HG03558 (cell line): ENCODE measurements at regions not wholly inside any gene's neighbourhood (a gene's known extent, or its start where the extent isn't known, plus 50 kb on each side); places are given as distances from the start of the nearest gene placed in this dataset.
"Not testable (repeated sequence)": the region's sequence is repeated elsewhere in the genome, so short reads cannot be mapped to it uniquely, and the experiment has no call there.

Source experiments
- ATAC-seq: cut with Tn5 transposase; IDR thresholded peaks from one replicate; pipeline ENCODE4 v1.9.1; 2021; ENCODE audit warnings: moderate number of reproducible peaks; ENCODE audit not compliant: unreplicated experiment; ENCODE audit errors: extremely low read depth

DNA sequence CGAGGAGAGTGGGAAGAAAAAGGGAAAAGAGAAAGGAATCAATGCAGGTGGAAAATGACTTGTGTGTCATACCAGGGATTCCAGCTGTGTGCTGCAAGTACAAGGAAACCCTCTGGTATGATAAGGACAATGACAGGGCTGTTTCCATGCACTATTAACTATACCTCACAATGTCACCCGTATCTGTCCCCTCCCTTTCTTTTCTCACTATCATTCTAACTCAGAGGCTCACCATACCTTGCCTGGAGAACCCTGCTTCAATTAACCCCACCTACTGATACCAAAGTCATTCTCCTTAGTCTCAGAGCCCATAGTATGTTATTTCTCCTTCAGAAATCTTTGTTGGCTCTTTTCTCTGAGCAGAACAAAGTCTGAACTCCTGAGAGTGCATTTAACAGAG is 236.2 kb upstream of the NREP start:
- ATAC-seq = no peak

DNA sequence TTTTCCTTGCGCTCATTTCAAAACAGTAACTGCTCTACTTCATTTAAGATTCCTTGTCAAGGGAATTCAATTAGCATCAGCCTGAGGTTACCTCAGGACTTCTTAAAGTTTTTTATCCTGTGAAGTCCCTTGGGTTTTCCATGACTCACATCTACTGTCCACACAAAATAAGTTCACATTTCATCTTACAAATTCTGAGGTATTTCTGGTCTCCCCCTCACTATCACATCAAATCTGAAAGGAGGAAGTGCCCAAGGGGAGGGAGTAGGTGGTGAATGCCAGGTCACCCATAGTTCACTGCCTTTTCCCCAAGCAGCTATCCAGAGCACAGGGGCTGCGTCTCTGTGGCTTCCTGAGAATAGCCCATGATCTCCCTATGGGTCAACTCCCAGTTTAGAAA is 227.1 kb upstream of the NREP start:
- peak; percentile 70 for ATAC-seq

DNA sequence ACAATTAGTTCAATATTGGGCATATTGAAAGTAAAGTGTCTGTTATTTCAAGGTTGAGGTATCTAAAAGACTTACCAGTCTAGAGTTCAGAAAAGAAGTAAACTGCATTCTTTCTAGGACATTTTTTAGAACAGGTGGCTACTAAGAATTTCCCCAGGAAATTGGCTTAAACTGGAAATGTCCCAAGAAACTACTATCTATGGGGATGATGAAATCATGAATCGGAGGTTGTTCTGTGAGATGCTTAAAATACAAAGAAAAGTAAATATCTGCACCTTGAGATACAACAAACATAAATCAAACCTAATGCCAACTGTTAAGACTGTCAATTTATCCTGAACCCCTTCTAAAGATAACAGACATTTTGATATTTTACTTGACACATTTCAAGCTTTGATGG is 226.5 kb upstream of the NREP start:
- ATAC-seq = no peak

DNA sequence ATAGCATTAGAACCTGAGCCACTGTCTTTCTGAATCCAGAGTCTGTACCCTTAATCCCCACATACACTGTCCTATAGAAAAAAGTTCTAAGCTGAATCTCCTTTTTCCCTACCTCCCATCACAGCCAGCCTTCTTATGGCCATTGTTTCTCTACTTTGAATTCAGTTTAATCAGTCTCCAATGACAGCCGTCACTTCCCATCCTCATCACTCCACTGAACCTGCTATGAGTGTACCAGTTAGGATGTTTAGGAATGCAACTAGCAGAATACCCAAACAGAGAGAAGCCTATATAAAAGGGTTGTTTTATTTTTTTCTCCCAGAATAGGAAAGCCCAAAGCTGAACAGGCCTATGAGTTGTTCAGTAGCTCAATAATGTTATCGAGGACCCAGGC is 220.4 kb upstream of the NREP start:
- ATAC-seq = no peak

DNA sequence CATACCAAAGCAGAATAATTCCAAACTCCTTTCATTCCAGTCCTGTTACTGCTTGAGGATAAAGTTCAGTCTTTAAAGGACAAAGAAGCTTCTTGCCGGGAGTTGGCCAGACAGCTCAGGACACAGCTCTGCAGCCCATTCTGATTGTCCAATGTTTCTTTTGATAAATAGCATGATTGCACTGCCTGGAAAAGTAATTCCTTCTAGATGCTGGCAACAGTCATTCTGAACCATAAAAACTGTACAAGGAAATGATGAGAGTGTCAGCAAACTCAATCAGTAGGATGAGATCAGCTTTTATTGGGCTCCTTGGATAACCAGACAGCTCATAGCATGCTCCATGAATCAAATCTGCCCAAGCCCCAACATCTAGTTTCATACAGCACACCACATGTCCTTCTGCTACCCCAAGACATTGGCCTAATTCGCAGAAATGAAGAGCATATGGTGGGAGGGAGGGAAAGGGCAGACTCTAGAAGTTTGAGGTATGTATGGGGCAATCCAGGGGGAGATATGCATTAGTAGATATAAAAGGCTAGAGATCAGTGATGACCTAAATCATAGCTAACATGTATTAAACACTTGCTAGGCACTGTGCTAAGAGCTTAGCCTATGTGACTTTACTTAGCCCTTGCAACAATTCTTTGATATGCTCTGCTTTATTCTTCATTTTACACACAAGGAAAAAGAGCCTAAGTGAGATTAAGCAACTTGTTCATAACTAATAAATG is 219.9 kb upstream of the NREP start:
- no peak for ATAC-seq

DNA sequence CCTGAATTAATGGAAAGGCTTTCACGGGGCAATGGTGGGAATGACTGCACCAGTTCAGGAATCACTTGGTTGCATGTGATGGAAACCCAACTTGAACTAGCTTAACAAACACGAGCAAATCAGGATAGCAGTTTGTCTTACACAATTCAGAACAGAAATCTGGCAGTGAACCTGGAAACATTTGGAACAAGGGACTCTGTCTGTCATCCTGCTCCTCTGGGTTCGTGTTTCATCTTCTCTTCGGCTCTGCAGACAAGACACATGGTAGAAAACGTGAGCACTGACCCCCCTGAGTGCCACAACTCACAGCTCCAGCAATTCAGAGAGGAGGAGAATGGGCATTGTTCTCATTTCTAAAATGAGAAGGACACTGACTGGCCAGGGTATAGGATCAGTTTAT is 218.1 kb upstream of the NREP start:
- no peak for ATAC-seq

DNA sequence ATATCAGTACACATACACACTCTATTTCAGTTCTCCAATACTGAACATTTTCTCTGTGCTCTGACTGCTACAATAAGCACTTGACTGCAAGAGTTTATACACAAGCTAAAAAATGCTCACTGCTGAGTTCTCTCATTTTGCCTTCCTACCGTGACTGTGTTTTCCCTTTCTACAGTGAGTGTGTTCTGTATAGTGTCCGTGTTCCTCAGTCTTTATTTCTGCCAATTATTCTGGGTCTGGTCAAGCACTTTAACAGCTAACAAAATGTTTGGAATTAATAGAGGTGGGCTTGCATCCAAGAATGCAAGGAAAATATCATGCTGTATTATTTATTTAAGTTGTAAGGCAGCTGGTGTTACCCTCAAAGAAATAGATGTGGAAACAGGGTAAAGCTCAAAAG is 217.0 kb upstream of the NREP start:
- no peak for ATAC-seq

DNA sequence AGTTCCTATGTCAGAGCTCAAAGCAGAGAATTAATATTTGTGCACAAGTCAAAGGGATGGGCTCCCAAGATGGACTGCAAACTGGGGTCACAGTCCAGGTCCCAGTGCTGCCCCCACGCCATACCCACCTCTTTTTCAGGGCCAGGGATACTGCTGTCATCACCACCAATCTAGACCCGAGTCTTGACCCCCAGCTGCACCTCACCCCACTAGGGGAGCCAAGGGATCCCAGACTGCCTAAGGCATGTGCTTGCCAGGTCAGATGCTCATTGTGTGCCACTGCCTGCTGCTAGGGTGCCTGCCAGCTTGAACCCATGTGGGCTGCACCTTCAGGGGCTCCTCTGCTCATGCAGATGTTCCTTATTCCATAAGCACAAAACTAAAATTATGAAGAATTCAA is 215.6 kb upstream of the NREP start:
- no peak for ATAC-seq

DNA sequence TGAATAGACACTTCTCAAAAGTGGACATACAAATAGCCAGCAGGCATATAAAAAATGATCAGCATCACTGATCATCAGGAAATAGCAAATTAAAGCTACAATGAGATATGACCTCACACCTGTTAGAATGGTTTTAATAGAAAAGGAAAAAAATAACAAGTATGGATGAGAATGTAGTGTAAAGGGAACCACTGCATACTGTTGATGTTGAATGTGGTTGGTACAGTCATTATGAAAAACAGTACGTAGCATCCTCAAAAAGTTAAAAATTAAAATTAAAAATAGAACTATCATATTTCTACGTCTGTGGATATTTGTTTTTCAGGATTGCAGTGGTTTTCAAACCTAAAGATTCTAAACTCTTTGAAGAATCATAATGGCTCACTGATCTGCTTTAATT is 215.1 kb upstream of the NREP start:
- no peak for ATAC-seq

DNA sequence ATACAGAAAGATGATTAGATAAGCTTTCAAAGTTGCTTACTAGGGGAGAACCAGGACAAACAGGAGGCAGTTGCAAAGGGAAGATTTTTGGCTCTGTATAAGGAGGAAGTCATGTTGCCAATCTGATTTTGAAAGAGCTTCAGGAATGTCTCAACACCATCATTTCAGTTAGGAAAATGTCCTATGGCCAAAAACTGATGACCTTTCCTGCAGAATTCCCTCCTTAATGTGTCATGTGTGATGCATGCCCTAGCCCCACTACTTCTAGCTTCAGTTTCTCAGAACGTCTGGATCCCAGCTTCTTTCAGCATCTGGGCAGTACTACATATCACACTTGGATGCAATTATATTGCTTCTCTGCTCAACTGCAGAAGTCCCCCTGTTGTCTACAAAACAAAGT is 211.5 kb upstream of the NREP start:
- no peak for ATAC-seq

DNA sequence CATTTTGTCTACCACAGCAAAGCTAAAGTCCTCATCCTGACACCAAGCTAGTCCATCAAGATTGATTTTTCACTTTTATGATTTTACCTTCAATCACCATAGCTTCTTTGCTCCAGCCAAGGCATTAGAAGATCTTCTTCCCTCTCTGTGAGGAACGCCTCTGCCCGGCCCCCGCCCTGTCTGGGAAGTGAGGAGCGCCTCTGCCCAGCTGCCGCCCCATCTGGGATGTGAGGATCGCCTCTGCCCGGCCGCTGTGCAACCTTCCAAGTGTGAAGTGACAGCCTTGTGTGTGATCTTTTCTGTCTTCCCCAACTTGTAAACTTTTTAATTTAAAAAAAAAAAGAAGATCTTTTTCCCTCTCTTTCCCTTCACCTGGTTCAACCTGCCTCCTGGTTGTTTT is 210.5 kb upstream of the NREP start:
- ATAC-seq = no peak

DNA sequence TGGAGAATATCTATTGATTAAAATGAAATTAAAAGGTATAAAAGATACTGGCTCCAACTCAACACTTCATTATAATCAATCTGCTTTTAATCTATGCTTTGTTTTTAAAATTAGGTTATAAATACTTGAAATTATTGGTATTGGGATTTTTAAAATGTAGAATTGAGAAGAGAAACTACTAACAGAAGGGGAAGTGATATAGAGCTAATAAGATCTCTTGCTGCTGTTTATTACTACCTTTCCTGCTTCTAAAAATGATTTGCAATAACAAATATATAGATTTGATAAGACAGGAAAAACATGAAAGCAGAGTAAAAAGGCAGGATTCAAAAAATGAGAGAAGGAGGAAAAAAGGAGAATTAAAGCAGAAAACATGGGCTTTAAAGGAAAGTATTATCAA is 209.3 kb upstream of the NREP start:
- ATAC-seq = no peak

DNA sequence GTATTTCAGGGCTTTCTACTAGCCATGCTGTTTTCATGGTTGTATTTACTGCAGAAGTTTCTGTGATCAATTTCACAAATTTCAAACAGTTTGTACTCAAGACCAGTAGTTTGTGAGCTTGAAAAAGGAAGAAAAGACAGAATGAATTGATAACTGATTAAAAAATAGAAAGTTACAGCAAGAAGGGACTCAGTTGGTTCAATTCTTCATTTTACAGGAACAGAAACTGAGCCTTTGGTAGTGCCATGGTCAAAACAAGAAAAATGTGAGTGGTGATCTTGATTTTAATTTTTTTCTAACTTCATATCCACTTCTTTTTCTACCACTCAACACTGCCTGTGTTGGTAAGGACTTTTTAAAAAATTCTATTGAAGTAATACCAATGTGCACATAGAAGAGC is 206.6 kb upstream of the NREP start:
- ATAC-seq = no peak

DNA sequence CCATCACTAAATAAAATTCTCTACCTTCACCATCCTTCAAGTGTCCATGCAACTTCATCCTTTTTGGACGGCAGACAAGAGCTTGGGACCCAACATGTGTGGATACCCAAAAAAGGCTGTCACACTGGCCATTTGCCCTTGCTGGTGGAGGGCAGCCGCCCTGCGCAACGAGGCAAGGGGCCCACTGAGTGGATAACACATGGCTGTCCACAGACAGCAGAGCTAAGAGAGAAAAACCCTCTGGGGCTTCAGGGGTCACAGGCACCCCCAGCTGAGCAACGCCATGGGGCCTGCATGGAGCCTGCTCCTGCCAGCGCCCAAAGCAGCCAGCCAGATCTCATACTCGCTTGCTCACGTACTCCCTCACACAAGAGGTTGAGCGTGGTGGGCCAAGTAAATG is 205.9 kb upstream of the NREP start:
- ATAC-seq = no peak

DNA sequence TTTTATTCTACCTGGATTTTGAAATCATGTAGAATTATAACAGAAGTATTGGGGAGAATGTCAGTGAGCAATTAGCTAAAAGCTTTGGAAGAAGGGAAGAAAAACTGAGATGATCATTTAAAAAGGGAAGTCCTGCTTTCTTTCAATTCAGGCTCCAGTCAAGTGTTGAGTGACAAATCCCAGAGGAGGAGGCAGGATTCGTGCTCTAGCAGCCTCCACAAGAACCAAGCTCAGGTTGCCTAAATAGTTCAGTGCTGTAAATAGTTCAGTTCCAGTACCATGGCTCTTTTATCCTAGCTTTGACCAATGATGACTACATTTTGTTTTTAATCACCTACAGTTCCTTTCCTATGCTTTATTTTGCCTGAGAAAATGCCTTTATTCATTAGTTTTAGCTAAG is 204.9 kb upstream of the NREP start:
- no peak for ATAC-seq

DNA sequence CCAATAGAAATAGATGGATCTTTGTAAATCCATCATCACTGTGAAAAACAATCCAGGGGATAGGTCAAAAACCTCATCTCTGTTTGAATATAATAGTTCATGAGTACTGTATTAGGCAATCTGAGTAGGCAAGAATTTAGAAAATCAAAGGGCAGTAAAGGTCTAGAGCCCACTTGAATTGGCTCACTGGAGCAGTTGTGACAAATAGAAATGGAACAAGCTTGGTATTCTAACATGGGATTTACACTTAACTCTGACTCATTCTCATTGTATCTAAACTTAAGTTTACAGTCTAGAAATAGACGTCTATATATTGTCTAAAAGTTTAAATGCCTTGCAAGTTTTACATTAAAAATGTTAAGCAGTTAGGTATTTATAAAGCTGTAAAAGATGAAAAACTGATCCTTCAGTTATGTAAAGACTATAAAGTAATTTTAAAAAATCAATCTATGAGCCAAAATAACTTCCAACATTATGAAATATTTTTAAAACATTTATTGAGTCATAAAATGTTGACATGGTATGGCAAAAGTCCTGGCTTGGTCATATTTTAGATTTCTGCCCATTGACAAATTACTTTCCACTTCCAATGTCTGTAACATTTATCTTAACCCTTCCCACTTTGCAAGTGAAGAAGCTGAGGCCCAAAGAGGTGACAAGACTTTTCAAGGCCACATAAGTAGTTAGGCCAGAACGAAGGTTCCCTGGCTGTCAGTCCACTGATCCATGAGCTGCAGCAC is 203.7 kb upstream of the NREP start:
- no peak for ATAC-seq

DNA sequence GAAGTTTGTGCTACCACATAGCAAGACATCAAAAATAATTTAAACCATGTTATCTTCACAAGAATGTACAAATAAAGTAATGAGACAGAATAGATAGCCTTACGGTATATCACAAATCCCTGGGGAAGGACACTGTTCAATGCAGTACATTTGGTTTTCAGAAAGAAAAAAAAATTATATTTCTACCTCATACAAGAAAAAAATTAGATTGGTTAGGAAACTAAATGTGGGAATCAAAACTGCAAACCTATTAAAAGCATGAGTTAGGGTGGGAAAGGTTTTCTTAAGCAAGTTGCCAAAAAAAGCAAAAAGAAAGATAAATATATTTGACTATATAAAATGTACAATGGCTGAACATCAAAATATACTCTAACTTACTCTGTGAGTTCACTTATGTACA is 201.9 kb upstream of the NREP start:
- no peak for ATAC-seq

DNA sequence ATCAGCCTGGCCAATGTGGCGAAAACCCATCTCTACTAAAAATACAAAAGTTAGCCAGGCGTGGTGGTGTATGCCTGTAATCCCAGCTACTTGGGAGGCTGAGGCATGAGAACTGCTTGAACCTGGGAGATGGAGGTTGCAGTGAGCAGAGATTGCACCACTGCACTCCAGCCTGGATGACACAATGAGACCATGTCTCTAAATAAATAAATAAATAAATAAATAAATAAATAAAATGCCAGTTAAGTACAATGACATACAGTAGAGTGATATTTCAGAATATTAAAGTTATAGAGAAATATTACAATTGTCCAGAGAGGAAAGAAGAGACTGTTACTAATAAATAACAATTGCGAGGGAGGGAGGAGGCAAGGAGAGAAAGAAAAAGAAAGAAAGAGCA is 199.8 kb upstream of the NREP start:
- ATAC-seq = not testable (repeated sequence)

DNA sequence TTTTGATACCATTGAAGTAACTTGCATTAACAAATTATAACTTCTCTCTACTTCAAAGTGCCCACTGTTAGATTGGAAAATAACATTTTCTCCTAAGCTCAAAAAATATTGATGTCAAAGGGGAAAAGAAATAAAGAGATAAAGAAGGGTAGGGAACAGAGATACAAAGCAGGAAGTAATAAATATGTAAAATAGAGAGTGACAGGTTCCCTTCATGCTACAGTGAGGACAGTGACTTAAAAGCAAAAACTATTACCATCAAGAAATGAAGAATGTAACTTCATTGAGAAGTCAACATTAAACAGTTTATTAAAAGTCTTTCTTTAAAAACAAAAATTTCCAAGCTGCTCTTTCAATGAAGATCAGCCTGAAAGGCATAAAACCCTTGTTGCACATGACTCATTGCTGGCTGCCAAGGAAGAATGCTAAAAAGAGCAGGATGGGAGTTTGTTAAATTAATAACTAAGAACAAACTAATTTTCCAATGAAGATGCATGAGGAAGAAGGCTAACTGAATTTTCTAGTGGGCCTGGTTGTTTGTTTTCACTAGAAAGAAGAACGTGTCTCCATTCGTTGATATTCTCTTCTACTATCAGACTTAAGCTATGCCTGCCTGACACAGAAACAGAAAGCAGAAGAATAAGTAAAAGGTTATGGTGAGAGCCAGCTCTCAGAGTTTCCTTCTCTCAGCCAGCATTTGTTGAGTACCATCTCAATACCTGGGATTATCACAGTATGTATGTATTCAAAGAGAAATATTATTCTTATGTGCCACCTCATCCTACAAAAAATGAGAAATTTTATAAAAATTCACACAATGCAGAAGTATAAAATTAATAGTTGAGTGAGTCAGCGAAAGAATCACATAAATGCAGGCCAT is 197.8 kb upstream of the NREP start:
- peak; percentile 47 for ATAC-seq

DNA sequence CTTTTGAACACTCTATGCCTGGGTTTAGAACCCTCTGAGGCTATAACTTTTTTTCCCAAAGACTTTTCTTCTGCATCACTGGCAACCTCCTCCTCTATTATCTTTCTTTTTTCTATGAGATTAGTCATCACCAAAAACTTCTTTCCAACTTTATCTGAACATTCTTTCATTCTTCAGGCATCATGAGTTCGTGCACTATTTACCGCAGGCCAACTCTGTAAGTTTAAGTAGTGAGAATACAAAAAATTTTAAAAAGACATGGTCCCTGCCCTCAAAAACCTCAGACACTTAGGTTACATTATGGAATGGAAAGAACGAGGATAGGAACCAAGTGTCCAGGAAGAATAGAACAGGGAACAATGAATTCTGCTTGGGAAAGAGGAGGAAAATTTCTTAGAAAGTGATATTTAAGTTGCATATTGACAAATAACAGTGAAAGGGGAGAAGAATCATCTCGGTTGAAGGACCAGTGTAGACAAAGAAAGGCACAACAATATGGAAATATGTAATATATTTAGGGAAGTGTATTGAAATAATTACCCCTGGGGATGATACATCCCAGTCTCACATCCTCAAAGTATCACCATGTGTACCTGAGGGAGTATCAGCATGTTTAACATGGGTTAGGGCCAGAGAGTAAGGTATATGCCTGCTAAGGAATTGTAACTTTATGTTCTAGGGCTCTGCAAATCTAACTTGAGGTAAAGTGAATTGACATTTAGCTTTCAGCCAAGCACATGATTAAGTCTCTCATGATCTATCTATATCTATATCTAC is 196.5 kb upstream of the NREP start:
- ATAC-seq = no peak
